ENCODE measurements at regions not wholly inside any gene's neighbourhood (a gene's known extent, or its start where the extent isn't known, plus 50 kb on each side); places are given as distances from the start of the nearest gene placed in this dataset.

DNA sequence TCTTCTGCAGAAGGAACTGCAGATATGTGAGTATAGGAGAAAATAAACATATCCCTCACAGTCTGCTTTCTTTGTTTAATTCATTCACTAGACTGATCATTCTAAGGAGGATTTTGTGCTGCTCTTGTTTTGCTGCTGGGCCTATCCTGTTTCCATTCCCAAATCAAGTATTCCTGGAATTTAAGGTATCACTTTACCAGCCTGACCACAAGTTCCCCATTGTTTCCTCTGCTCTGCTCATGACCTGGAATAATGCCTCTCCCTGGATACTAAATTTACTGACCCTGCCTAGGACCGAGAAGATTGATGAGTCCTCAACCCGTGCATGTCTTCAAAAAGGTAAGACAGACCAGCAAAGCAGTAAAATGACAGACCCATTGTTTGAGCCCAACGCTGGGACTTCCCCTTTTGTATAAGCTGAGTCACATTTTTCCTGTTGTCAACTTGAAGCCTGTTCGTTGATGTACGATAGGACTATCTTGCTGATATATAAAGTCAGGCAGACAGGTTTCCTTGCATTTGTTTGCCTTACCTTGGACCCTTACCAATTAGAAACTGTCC lies 85.5 kb upstream of the TET2 start:
- ATAC-seq (peak; percentile 68), FAIRE-seq (peak; percentile 85), DNase-seq (ENCODE audit: low read depth, low spot score) (peak; percentile 85)
- ChIA-PET RAD21 (ENCODE audit: unreplicated experiment) (interaction anchor here (1.0 to 2.0 kb wide), 6 partner anchors 84 to 412 kb away, joined by 3 to 8 read pairs (median 3); partner anchors contain the start of gene PPA2), POLR2A (interaction anchor here (1.0 kb wide), 1 partner anchor 392 kb away, joined by 4 read pairs; no protein-coding TSS in a partner anchor), SMC1A (ENCODE audit: uncharacterized antibody, unreplicated experiment) (interaction anchor here (0.6 to 2.3 kb wide), 7 partner anchors 79 to 244 kb away, joined by 3 to 12 read pairs (median 3); partner anchors contain the start of gene TET2), CTCF (interaction anchor here (0.6 to 1.3 kb wide), 3 partner anchors 192 to 604 kb away, joined by 3 to 5 read pairs (median 3); partner anchors contain the start of gene PPA2)
- WGBS (ENCODE audit: insufficient coverage, insufficient replicate concordance, low lambda C conversion rate, missing lambda C conversion rate), result under 1% methylated on average over 5 of the region's 5 CpGs
- Histone ChIP-seq H3K79me2 (ENCODE audit: control insufficient read depth, insufficient read depth, low read length) (no peaks in the 10 kb centered on the region), H3K9me3 (replicated peaks; ENCODE audit: control insufficient read depth, insufficient read depth, low read length) (no peaks in the 10 kb centered on the region; the same call in 1 of the 3 replicates), H3K4me3 (peak overlapping the region; percentile 45), H3K27ac (ENCODE audit: control insufficient read depth, insufficient read depth) (peak overlapping the region; percentile 94), H3K36me3 (ENCODE audit: control insufficient read depth in 2 of 2, insufficient read depth in 2 of 2, low read length in 1 of 2) (no peaks in the 10 kb centered on the region), H4K20me1 (ENCODE audit: control insufficient read depth, insufficient read depth) (no peaks in the 10 kb centered on the region), H2AFZ (ENCODE audit: control insufficient read depth, low read depth, low read length) (peak overlapping the region; percentile 52), H3K4me2 (ENCODE audit: control insufficient read depth, insufficient read depth) (peak overlapping the region; percentile 93), H3K27me3 (replicated peaks in 1 of 2; ENCODE audit: control insufficient read depth in 2 of 2, insufficient read depth in 2 of 2, low read length in 1 of 2) (no peaks in the 10 kb centered on the region), H3K4me1 (ENCODE audit: control insufficient read depth, insufficient read depth, low read length) (peaks cover 47% of the 10 kb centered on the region), H3K9ac (ENCODE audit: control insufficient read depth, insufficient read depth, low read length) (peak overlapping the region; percentile 73)
- in situ Hi-C loops (cut with MboI), result loop anchor here (5.0 kb wide), 1 partner anchor 411 kb away; the partner anchor contains the start of gene PPA2
- no TSS peak for BruUV-seq (replicated peaks)
- intact Hi-C loops (cut with micrococcal nuclease; ENCODE audit: unreplicated experiment), result loop anchor here (2.0 to 5.0 kb wide), 4 partner anchors 66 to 412 kb away; partner anchors contain the start of gene TET2
- TF ChIP-seq, protein P1, sequence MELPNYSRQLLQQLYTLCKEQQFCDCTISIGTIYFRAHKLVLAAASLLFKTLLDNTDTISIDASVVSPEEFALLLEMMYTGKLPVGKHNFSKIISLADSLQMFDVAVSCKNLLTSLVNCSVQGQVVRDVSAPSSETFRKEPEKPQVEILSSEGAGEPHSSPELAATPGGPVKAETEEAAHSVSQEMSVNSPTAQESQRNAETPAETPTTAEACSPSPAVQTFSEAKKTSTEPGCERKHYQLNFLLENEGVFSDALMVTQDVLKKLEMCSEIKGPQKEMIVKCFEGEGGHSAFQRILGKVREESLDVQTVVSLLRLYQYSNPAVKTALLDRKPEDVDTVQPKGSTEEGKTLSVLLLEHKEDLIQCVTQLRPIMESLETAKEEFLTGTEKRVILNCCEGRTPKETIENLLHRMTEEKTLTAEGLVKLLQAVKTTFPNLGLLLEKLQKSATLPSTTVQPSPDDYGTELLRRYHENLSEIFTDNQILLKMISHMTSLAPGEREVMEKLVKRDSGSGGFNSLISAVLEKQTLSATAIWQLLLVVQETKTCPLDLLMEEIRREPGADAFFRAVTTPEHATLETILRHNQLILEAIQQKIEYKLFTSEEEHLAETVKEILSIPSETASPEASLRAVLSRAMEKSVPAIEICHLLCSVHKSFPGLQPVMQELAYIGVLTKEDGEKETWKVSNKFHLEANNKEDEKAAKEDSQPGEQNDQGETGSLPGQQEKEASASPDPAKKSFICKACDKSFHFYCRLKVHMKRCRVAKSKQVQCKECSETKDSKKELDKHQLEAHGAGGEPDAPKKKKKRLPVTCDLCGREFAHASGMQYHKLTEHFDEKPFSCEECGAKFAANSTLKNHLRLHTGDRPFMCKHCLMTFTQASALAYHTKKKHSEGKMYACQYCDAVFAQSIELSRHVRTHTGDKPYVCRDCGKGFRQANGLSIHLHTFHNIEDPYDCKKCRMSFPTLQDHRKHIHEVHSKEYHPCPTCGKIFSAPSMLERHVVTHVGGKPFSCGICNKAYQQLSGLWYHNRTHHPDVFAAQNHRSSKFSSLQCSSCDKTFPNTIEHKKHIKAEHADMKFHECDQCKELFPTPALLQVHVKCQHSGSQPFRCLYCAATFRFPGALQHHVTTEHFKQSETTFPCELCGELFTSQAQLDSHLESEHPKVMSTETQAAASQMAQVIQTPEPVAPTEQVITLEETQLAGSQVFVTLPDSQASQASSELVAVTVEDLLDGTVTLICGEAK (IDR thresholded peaks at IDR 0.05; ENCODE audit: borderline replicate concordance), result no peak
- TF ChIP-seq ZSCAN29 (IDR thresholded peaks at IDR 0.05) (no peak), STAT3 (IDR thresholded peaks at IDR 0.05; ENCODE audit: low read depth, low read length) (no peak), ETV6 (conservative IDR thresholded peaks at IDR 0.05 in 1 of 2, IDR thresholded peaks at IDR 0.05 in 1 of 2; ENCODE audit: borderline replicate concordance in 1 of 2, low read depth in 1 of 2) (no peak), IKZF2 (IDR thresholded peaks at IDR 0.05) (no peak; a peak in 1 of 4 replicates), POU2F2 (IDR thresholded peaks at IDR 0.05; ENCODE audit: borderline replicate concordance, low read depth, low read length) (peak; percentile 32; the same call in 1 of the 3 replicates), BCL11A (IDR thresholded peaks at IDR 0.05; ENCODE audit: low read depth, low read length) (peak; percentile 55; the same call in 1 of the 2 replicates), SRF (IDR thresholded peaks at IDR 0.05; ENCODE audit: low read depth in 2 of 2, low read length in 2 of 2) (no peak), RBBP5 (conservative IDR thresholded peaks at IDR 0.05) (no peak), EED (IDR thresholded peaks at IDR 0.05; ENCODE audit: low read depth) (no peak), KLF5 (IDR thresholded peaks at IDR 0.05; ENCODE audit: partially characterized antibody) (no peak), MTA3 (IDR thresholded peaks at IDR 0.05; ENCODE audit: borderline replicate concordance, low read length) (no peak), MEF2B (IDR thresholded peaks at IDR 0.05; ENCODE audit: partially characterized antibody, poor library complexity, severe bottlenecking) (no peak), MYC (IDR thresholded peaks at IDR 0.05; ENCODE audit: insufficient read depth, insufficient read length, insufficient replicate concordance, low read length, severe bottlenecking) (no peak)
- TF ChIP-seq, protein P2, sequence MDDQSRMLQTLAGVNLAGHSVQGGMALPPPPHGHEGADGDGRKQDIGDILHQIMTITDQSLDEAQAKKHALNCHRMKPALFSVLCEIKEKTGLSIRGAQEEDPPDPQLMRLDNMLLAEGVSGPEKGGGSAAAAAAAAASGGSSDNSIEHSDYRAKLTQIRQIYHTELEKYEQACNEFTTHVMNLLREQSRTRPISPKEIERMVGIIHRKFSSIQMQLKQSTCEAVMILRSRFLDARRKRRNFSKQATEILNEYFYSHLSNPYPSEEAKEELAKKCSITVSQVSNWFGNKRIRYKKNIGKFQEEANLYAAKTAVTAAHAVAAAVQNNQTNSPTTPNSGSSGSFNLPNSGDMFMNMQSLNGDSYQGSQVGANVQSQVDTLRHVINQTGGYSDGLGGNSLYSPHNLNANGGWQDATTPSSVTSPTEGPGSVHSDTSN (IDR thresholded peaks at IDR 0.05; ENCODE audit: insufficient replicate concordance, low read depth, low read length), result peak; percentile 24
- TF ChIP-seq, protein P3, sequence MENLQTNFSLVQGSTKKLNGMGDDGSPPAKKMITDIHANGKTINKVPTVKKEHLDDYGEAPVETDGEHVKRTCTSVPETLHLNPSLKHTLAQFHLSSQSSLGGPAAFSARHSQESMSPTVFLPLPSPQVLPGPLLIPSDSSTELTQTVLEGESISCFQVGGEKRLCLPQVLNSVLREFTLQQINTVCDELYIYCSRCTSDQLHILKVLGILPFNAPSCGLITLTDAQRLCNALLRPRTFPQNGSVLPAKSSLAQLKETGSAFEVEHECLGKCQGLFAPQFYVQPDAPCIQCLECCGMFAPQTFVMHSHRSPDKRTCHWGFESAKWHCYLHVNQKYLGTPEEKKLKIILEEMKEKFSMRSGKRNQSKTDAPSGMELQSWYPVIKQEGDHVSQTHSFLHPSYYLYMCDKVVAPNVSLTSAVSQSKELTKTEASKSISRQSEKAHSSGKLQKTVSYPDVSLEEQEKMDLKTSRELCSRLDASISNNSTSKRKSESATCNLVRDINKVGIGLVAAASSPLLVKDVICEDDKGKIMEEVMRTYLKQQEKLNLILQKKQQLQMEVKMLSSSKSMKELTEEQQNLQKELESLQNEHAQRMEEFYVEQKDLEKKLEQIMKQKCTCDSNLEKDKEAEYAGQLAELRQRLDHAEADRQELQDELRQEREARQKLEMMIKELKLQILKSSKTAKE (IDR thresholded peaks at IDR 0.05; ENCODE audit: low read depth, poor library complexity, severe bottlenecking), result no peak

Data from GM12878 (cell line).